ENCODE measurements at regions not wholly inside any gene's neighbourhood (a gene's known extent, or its start where the extent isn't known, plus 50 kb on each side); places are given as distances from the start of the nearest gene placed in this dataset.

- DNase-seq (no peak), ATAC-seq (no peak)
- Histone ChIP-seq H3K27ac (no peak overlapping the region), H3K4me3 (no peak overlapping the region), H3K9me3 (no peaks in the 10 kb centered on the region), H3K4me1 (no peaks in the 10 kb centered on the region), H3K36me3 (ENCODE audit: insufficient read depth in 1 of 2, low read depth in 1 of 2) (no peaks in the 10 kb centered on the region), H3K27me3 (ENCODE audit: insufficient read depth in 3 of 3, low read length in 2 of 3) (no peaks in the 10 kb centered on the region)
- no peak for TF ChIP-seq CTCF (IDR thresholded peaks at IDR 0.05)
- 53 to 60% (median 54%) methylated on average over 5 of the region's 5 CpGs for WGBS, 3 donors
- intact Hi-C loops (cut with DNase I), result no loop called here
These were observed 199.1 kb upstream of the NRP1 start for GRCh38 chr10:33533612-33534011.

- intact Hi-C loops (cut with DNase I), result no loop called here
- no peak for ATAC-seq
These were observed 198.4 kb upstream of the NRP1 start for GRCh38 chr10:33532901-33533300.

GRCh38 chr10:33529234-33529633 is 194.8 kb upstream of the NRP1 start:
- Histone ChIP-seq H3K36me3 (ENCODE audit: insufficient read depth in 1 of 2, low read depth in 1 of 2) (no peaks in the 10 kb centered on the region), H3K27ac (no peak overlapping the region), H3K4me1 (no peaks in the 10 kb centered on the region), H3K27me3 (ENCODE audit: insufficient read depth in 3 of 3, low read length in 2 of 3) (no peaks in the 10 kb centered on the region), H3K4me3 (no peak overlapping the region), H3K9me3 (peaks cover 3% of the 10 kb centered on the region)
- intact Hi-C loops (cut with DNase I), result no loop called here
- ATAC-seq (no peak), DNase-seq (no peak)
- TF ChIP-seq CTCF (IDR thresholded peaks at IDR 0.05), result no peak

More at GRCh38 chr10:33532901-33533300, 198.4 kb upstream of the NRP1 start:
- Histone ChIP-seq H3K36me3 (ENCODE audit: insufficient read depth in 1 of 2, low read depth in 1 of 2) (no peaks in the 10 kb centered on the region), H3K9me3 (no peaks in the 10 kb centered on the region), H3K4me3 (no peak overlapping the region), H3K4me1 (no peaks in the 10 kb centered on the region), H3K27ac (no peak overlapping the region), H3K27me3 (ENCODE audit: insufficient read depth in 3 of 3, low read length in 2 of 3) (no peaks in the 10 kb centered on the region)
- TF ChIP-seq CTCF (IDR thresholded peaks at IDR 0.05), result no peak
- no peak for DNase-seq
- WGBS, 3 donors, result 79 to 98% (median 82%) methylated on average over 7 of the region's 7 CpGs

- no peak for DNase-seq
- WGBS, 3 donors, result 61 to 88% (median 61%) methylated on average over 4 of the region's 4 CpGs
- ATAC-seq, result no peak
- Histone ChIP-seq H3K36me3 (ENCODE audit: insufficient read depth in 1 of 2, low read depth in 1 of 2) (no peaks in the 10 kb centered on the region), H3K27me3 (ENCODE audit: insufficient read depth in 3 of 3, low read length in 2 of 3) (no peaks in the 10 kb centered on the region), H3K4me1 (peaks cover 10% of the 10 kb centered on the region), H3K9me3 (peaks cover 3% of the 10 kb centered on the region), H3K4me3 (no peak overlapping the region), H3K27ac (no peak overlapping the region)
- intact Hi-C loops (cut with DNase I), result no loop called here
- TF ChIP-seq CTCF (IDR thresholded peaks at IDR 0.05), result no peak
These were observed 190.5 kb upstream of the NRP1 start for GRCh38 chr10:33524966-33525365.

- DNase-seq, result no peak
- no peaks in the 10 kb centered on the region for H3K27me3 ChIP-seq (ENCODE audit: insufficient read depth in 3 of 3, low read length in 2 of 3)
- H3K27ac ChIP-seq, result no peak overlapping the region
- no peak for ATAC-seq
- intact Hi-C loops (cut with DNase I), result no loop called here
- H3K36me3 ChIP-seq (ENCODE audit: insufficient read depth in 1 of 2, low read depth in 1 of 2), result no peaks in the 10 kb centered on the region
- peaks cover 3% of the 10 kb centered on the region for H3K9me3 ChIP-seq
- peaks cover 12% of the 10 kb centered on the region for H3K4me1 ChIP-seq
- 94 to 96% (median 95%) methylated on average over 5 of the region's 5 CpGs for WGBS, 3 donors
- TF ChIP-seq CTCF (IDR thresholded peaks at IDR 0.05), result no peak
- no peak overlapping the region for H3K4me3 ChIP-seq
These were observed 189.6 kb upstream of the NRP1 start for GRCh38 chr10:33524041-33524440.

Data from psoas muscle (tissue), 7 donors.